H1 (cell line): ENCODE measurements at regions not wholly inside any gene's neighbourhood (a gene's known extent, or its start where the extent isn't known, plus 50 kb on each side); places are given as distances from the start of the nearest gene placed in this dataset.

ENCODE experiments used
- CTCF ChIA-PET: fragments of 300-600 bp; sonication (Branson Sonifier 250); formaldehyde crosslinking; loops from one replicate; lab custom pipeline; 2021; ENCODE audit not compliant: partially characterized antibody; lab: Charles Lee
- POLR2A ChIA-PET: fragments of 300-600 bp; sonication (Branson Sonifier 250); formaldehyde crosslinking; loops from one replicate; lab custom pipeline; 2021; ENCODE audit warnings: inconsistent platforms; ENCODE audit not compliant: partially characterized antibody; lab: Charles Lee
- DNase-seq, 2 experiments: peaks; one replicate each; pipeline versions ENCODE4 v3.0.0 to v3.0.0-alpha.2; 2010 to 2022; ENCODE audit warnings: low spot score in 2 of 2, low read depth in 1 of 2, mixed read lengths in 1 of 2
- FAIRE-seq: peaks from 2 replicates; lab custom pipeline; 2011; peaks lifted over from hg19 to GRCh38; lab: Jason Lieb, UNC
- H2AFZ ChIP-seq: 2 replicates; pipeline ENCODE4 v1.8.1; 2012; ENCODE audit warnings: low read length, inconsistent platforms
- H2AK5ac ChIP-seq: 2 replicates; pipeline ENCODE4 v1.6.1; 2013; ENCODE audit warnings: low read depth, low read length
- H2BK120ac ChIP-seq: replicated peaks from 2 replicates; pipeline ENCODE3; 2013; ENCODE audit warnings: low read depth, low read length, inconsistent platforms
- H2BK12ac ChIP-seq: 2 replicates; pipeline ENCODE4 v1.6.1; 2013; ENCODE audit warnings: low read depth, low read length
- H2BK15ac ChIP-seq: 2 replicates; pipeline ENCODE4 v1.6.1; 2013; ENCODE audit warnings: low read length
- H2BK20ac ChIP-seq: 2 replicates; pipeline ENCODE4 v1.6.1; 2013; ENCODE audit warnings: low read length
- H2BK5ac ChIP-seq: 2 replicates; pipeline ENCODE4 v1.6.1; 2013; ENCODE audit warnings: low read depth, low read length
- H3K14ac ChIP-seq: 2 replicates; pipeline ENCODE4 v1.6.1; 2013; ENCODE audit warnings: inconsistent platforms; ENCODE audit not compliant: insufficient read length
- H3K18ac ChIP-seq: 2 replicates; pipeline ENCODE4 v1.6.1; 2013; ENCODE audit warnings: low read length; ENCODE audit errors: extremely low read depth
- H3K23ac ChIP-seq: 2 replicates; pipeline ENCODE4 v1.6.1; 2013; ENCODE audit warnings: inconsistent platforms; ENCODE audit not compliant: insufficient read length
- H3K23me2 ChIP-seq: 2 replicates; pipeline ENCODE4 v1.6.1; 2013; ENCODE audit warnings: low read depth, low read length
- H3K27ac ChIP-seq: 2 replicates; pipeline ENCODE4 v1.6.1; 2011; ENCODE audit warnings: low read depth, low read length, inconsistent platforms
- H3K27me3 ChIP-seq, 4 experiments: replicated peaks in 1 of 4; 1 replicate in 1 of 4; 2 replicates in 3 of 4; pipeline versions ENCODE4 v1.6.1 to v1.8.1; 2011 to 2013; ENCODE audit warnings: low read length in 3 of 4, mild to moderate bottlenecking in 3 of 4, inconsistent platforms in 2 of 4, mixed read lengths in 2 of 4, moderate library complexity in 1 of 4; ENCODE audit not compliant: control insufficient read depth in 3 of 4, insufficient read depth in 3 of 4; ENCODE audit errors: extremely low read depth in 1 of 4
- H3K36me3 ChIP-seq, 4 experiments: 2 replicates each; pipeline versions ENCODE4 v1.6.1 to v1.8.1; 2011 to 2013; ENCODE audit warnings: mild to moderate bottlenecking in 4 of 4, low read length in 3 of 4, moderate library complexity in 2 of 4, control low read depth in 1 of 4, inconsistent platforms in 1 of 4; ENCODE audit not compliant: insufficient read depth in 4 of 4, control insufficient read depth in 2 of 4
- H3K4ac ChIP-seq: replicated peaks from 2 replicates; pipeline ENCODE3; 2013; ENCODE audit warnings: low read length, low read depth, mixed read lengths, inconsistent platforms; ENCODE audit not compliant: insufficient read length
- H3K4me1 ChIP-seq, 4 experiments: replicated peaks in 1 of 4; 1 replicate in 1 of 4; 2 replicates in 3 of 4; pipeline versions ENCODE4 v1.6.1 to v1.8.1; 2011 to 2013; ENCODE audit warnings: low read length in 3 of 4, inconsistent platforms in 2 of 4, mixed read lengths in 1 of 4; ENCODE audit not compliant: insufficient read depth in 4 of 4, control insufficient read depth in 3 of 4
- H3K4me2 ChIP-seq, 2 experiments: 2 replicates each; pipeline versions ENCODE4 v1.6.1 to v1.8.1; 2011 to 2013; ENCODE audit warnings: low read depth in 2 of 2, low read length in 2 of 2, control low read depth in 1 of 2, inconsistent platforms in 1 of 2, mild to moderate bottlenecking in 1 of 2; ENCODE audit not compliant: insufficient read depth in 1 of 2
- H3K4me3 ChIP-seq, 4 experiments: fragments of 200-600, 300-600 bp in 1 of 4; sonication (generic), shearing (Covaris generic), sonication (Bioruptor Twin) in 1 of 4; 2 replicates each; pipeline versions ENCODE4 v1.5.1 to v1.8.1; 2011 to 2016; ENCODE audit warnings: low read length in 4 of 4, low read depth in 3 of 4, control low read depth in 2 of 4, inconsistent platforms in 2 of 4, mild to moderate bottlenecking in 2 of 4, mixed read lengths in 1 of 4, moderate library complexity in 1 of 4; ENCODE audit not compliant: insufficient read depth in 2 of 4; ENCODE audit errors: extremely low read depth in 1 of 4
- H3K56ac ChIP-seq: replicated peaks from 2 replicates; pipeline ENCODE3; 2013; ENCODE audit warnings: low read depth, mild to moderate bottlenecking, mixed read lengths, low read length, inconsistent platforms; ENCODE audit not compliant: insufficient read length
- H3K79me1 ChIP-seq: 2 replicates; pipeline ENCODE4 v1.6.1; 2013; ENCODE audit warnings: low read depth, low read length, control low read depth
- H3K79me2 ChIP-seq, 2 experiments: 2 replicates each; pipeline versions ENCODE4 v1.6.1 to v1.8.1; 2012 to 2013; ENCODE audit warnings: low read length in 2 of 2, mild to moderate bottlenecking in 2 of 2, inconsistent platforms in 1 of 2; ENCODE audit not compliant: insufficient read depth in 2 of 2, control insufficient read depth in 1 of 2
- H3K9ac ChIP-seq, 4 experiments: replicated peaks in 1 of 4; 1 replicate in 1 of 4; 2 replicates in 3 of 4; pipeline versions ENCODE4 v1.6.1 to v1.8.1; 2011 to 2013; ENCODE audit warnings: low read depth in 3 of 4, low read length in 3 of 4, control low read depth in 2 of 4, mild to moderate bottlenecking in 2 of 4, moderate library complexity in 2 of 4, inconsistent platforms in 1 of 4; ENCODE audit errors: extremely low read depth in 1 of 4
- H3K9me3 ChIP-seq, 2 experiments: 2 replicates each; pipeline versions ENCODE4 v1.6.1 to v1.8.1; 2012 to 2013; ENCODE audit warnings: mild to moderate bottlenecking in 2 of 2, moderate library complexity in 2 of 2, control low read depth in 1 of 2, inconsistent platforms in 1 of 2, low read depth in 1 of 2, low read length in 1 of 2, mixed read lengths in 1 of 2; ENCODE audit not compliant: insufficient read depth in 2 of 2
- H4K20me1 ChIP-seq, 2 experiments: replicated peaks in 1 of 2; 2 replicates each; pipeline versions ENCODE3 to v1.8.1; 2011 to 2013; ENCODE audit warnings: inconsistent platforms in 2 of 2, low read length in 2 of 2, mild to moderate bottlenecking in 1 of 2; ENCODE audit not compliant: insufficient read depth in 2 of 2, control insufficient read depth in 1 of 2
- H4K5ac ChIP-seq: 2 replicates; pipeline ENCODE4 v1.6.1; 2013; ENCODE audit warnings: low read length, low read depth, mixed read lengths, inconsistent platforms; ENCODE audit not compliant: insufficient read length
- H4K8ac ChIP-seq: 2 replicates; pipeline ENCODE4 v1.8.0; 2013; ENCODE audit warnings: mild to moderate bottlenecking, moderate library complexity, low read length, inconsistent platforms; ENCODE audit not compliant: insufficient read depth; ENCODE audit errors: extremely low read depth
- H4K91ac ChIP-seq: replicated peaks from 2 replicates; pipeline ENCODE3; 2013; ENCODE audit warnings: low read length, mixed read lengths, inconsistent platforms; ENCODE audit not compliant: insufficient read length
- BCL11A ChIP-seq, 2 experiments: IDR thresholded peaks; one replicate each; pipeline ENCODE4 v1.6.1; 2011; ENCODE audit warnings: low read depth in 2 of 2, low read length in 2 of 2, mild to moderate bottlenecking in 2 of 2
- CBX5 ChIP-seq: fragments of 300-800, 300-1000 bp; sonication (generic); IDR thresholded peaks from 2 replicates; pipeline ENCODE4 v1.7.1; 2016; ENCODE audit warnings: antibody characterized with exemption, low read length, low read depth
- CHD1 ChIP-seq: IDR thresholded peaks from 2 replicates; pipeline ENCODE4 v1.6.1; 2012; ENCODE audit warnings: low read depth, low read length, improper control_type of control experiment
- EGR1 ChIP-seq: IDR thresholded peaks from 2 replicates; pipeline ENCODE4 v1.6.1; 2011; ENCODE audit warnings: low read depth, low read length, borderline replicate concordance
- HDAC2 ChIP-seq, 2 experiments: fragments of 300-600 bp in 1 of 2; sonication (generic) in 1 of 2; IDR thresholded peaks; 2 replicates each; pipeline ENCODE4 v1.6.1; 2011 to 2012; ENCODE audit warnings: low read depth in 2 of 2, low read length in 2 of 2, mild to moderate bottlenecking in 2 of 2, moderate library complexity in 2 of 2, borderline replicate concordance in 1 of 2, inconsistent platforms in 1 of 2
- KDM5A ChIP-seq: fragments of 200-600 bp; IDR thresholded peaks from 2 replicates; pipeline ENCODE4 v1.7.1; 2012; ENCODE audit warnings: mild to moderate bottlenecking, low read length, inconsistent platforms, mixed read lengths
- NANOG ChIP-seq: IDR thresholded peaks from 2 replicates; pipeline ENCODE4 v1.6.1; 2011; ENCODE audit warnings: low read length, low read depth, mild to moderate bottlenecking, inconsistent platforms; ENCODE audit not compliant: insufficient read depth, poor library complexity, severe bottlenecking
- NRF1 ChIP-seq: IDR thresholded peaks from 2 replicates; pipeline ENCODE4 v1.6.1; 2011; ENCODE audit warnings: mild to moderate bottlenecking, low read depth, low read length, improper control_type of control experiment
- POLR2A ChIP-seq, 2 experiments: IDR thresholded peaks; 1 replicate in 1 of 2; 2 replicates in 1 of 2; pipeline ENCODE4 v1.6.1; 2011; ENCODE audit warnings: low read depth in 2 of 2, low read length in 2 of 2, mild to moderate bottlenecking in 2 of 2; ENCODE audit errors: control extremely low read depth in 1 of 2
- SUZ12 ChIP-seq: fragments of 200-600 bp; sonication (generic); IDR thresholded peaks from 2 replicates; pipeline ENCODE4 v1.6.1; 2012; ENCODE audit warnings: mild to moderate bottlenecking, inconsistent platforms, low read length, moderate library complexity, mixed read lengths
- TAF1 ChIP-seq: IDR thresholded peaks from 2 replicates; pipeline ENCODE4 v1.6.1; 2011; ENCODE audit warnings: mild to moderate bottlenecking, low read depth, low read length
- YY1 ChIP-seq: IDR thresholded peaks from 2 replicates; pipeline ENCODE4 v1.6.1; 2011; ENCODE audit warnings: low read depth, mild to moderate bottlenecking, low read length
- ZNF274 ChIP-seq: IDR thresholded peaks from 2 replicates; pipeline ENCODE4 v1.7.0; 2012; ENCODE audit warnings: low read length, borderline replicate concordance; ENCODE audit errors: extremely low read depth
- WGBS, 2 experiments: shearing (Covaris generic) in 1 of 2; methylation state at CpG; one replicate each; pipeline versions ENCODE4 v1.1.6 to v1.1.7; 2013 to 2015; ENCODE audit warnings: low lambda C conversion rate in 2 of 2, mixed read lengths in 2 of 2, inconsistent platforms in 1 of 2, low coverage in 1 of 2, missing lambda C conversion rate in 1 of 2; ENCODE audit not compliant: insufficient replicate concordance in 2 of 2, insufficient coverage in 1 of 2, insufficient read length in 1 of 2; ENCODE audit errors: extremely low coverage in 1 of 2, missing lambda C conversion rate in 1 of 2; 5-methylcytosine and 5-hydroxymethylcytosine counted together

DNA sequence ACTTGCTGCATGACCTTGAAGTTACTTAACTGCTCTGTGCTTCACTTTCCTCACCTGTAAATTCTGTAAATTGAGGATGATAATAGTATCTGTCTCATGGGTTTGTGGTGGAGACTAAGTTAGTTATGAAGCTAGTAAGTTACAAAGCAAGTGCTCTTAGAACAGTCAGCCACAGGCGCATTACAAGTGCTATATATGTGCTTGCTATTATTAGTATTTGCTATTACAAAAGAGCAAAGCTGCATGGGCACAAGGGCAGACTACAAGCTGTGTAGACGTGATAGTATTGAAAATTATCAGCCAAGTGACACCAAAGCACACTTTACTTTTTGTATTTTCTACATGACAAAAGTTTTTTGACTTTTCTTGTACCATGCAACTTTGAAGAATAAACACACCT, 150.9 kb upstream of the CTTNBP2NL start:
- POLR2A ChIA-PET, result no interaction called here
- WGBS, 2 experiments, result 84% methylated on average over 2 of the region's 2 CpGs; no CpG with 5 or more reads in 1 of the 2 experiments
- CTCF ChIA-PET, result interaction anchor here (0.6 to 3.0 kb wide), 7 partner anchors 9 to 381 kb away, joined by 3 to 11 read pairs (median 4); no protein-coding TSS in a partner anchor
- TF ChIP-seq POLR2A (IDR thresholded peaks at IDR 0.05; ENCODE audit: control extremely low read depth in 1 of 2, low read depth in 2 of 2, low read length in 2 of 2), result no peak
- no peak for TF ChIP-seq NANOG
- TF ChIP-seq TAF1, result no peak
- TF ChIP-seq NRF1, result no peak
- no peak for TF ChIP-seq HDAC2 (IDR thresholded peaks at IDR 0.05; ENCODE audit: borderline replicate concordance in 1 of 2, low read depth in 2 of 2, low read length in 2 of 2)
- no peak for TF ChIP-seq SUZ12
- TF ChIP-seq BCL11A (IDR thresholded peaks at IDR 0.05; ENCODE audit: low read depth in 2 of 2, low read length in 2 of 2), result no peak
- TF ChIP-seq YY1, result no peak
- no peak for TF ChIP-seq ZNF274
- TF ChIP-seq CHD1, result no peak
- no peak for TF ChIP-seq KDM5A
- TF ChIP-seq CBX5, result no peak
- TF ChIP-seq EGR1, result no peak

More for the DNA sequence above, 150.9 kb upstream of the CTTNBP2NL start:
- Histone ChIP-seq H2BK120ac (no peak overlapping the region), H3K9me3 (no peaks in the 10 kb centered on the region), H4K91ac (no peak overlapping the region), H4K20me1 (no peaks in the 10 kb centered on the region), H2BK15ac (no peak overlapping the region), H3K27me3 (no peaks in the 10 kb centered on the region), H3K9ac (no peak overlapping the region), H4K5ac (no peak overlapping the region), H3K4ac (no peak overlapping the region), H3K36me3 (no peaks in the 10 kb centered on the region), H3K4me2 (no peak overlapping the region), H3K56ac (no peak overlapping the region), H3K23me2 (no peaks in the 10 kb centered on the region), H2BK5ac (no peak overlapping the region), H3K14ac (no peak overlapping the region), H3K23ac (no peak overlapping the region), H3K4me1 (peaks cover 0 to 2% (median 0%) of the 10 kb centered on the region in 4 experiments; a peak in 2 of 7 replicates), H2BK20ac (no peak overlapping the region), H3K27ac (no peak overlapping the region), H3K79me2 (no peaks in the 10 kb centered on the region), H3K4me3 (no peak overlapping the region), H3K79me1 (no peaks in the 10 kb centered on the region), H2BK12ac (no peak overlapping the region), H4K8ac (no peak overlapping the region), H2AFZ (no peak overlapping the region), H3K18ac (no peak overlapping the region), H2AK5ac (no peak overlapping the region)
- no peak for FAIRE-seq
- DNase-seq, result no peak
